Left ventricle myocardium inferior (tissue), 1 donor: ENCODE measurements at regions not wholly inside any gene's neighbourhood (a gene's known extent, or its start where the extent isn't known, plus 50 kb on each side); places are given as distances from the start of the nearest gene placed in this dataset.

ENCODE experiments used
- DNase-seq: peaks from one replicate; pipeline ENCODE4 v3.0.0-alpha.2; 2020
- H3K27ac ChIP-seq: fragments of 200-600 bp; replicated peaks from 2 replicates; pipeline ENCODE4 v1.8.0; 2021
- H3K27me3 ChIP-seq: fragments of 200-600 bp; 2 replicates; pipeline ENCODE4 v1.8.0; 2021; ENCODE audit warnings: low read depth
- H3K36me3 ChIP-seq: fragments of 200-600 bp; 2 replicates; pipeline ENCODE4 v1.8.0; 2021
- H3K4me1 ChIP-seq: fragments of 200-600 bp; 2 replicates; pipeline ENCODE4 v1.8.0; 2021
- H3K4me3 ChIP-seq: fragments of 200-600 bp; 2 replicates; pipeline ENCODE4 v1.8.0; 2021; ENCODE audit warnings: mild to moderate bottlenecking, moderate library complexity
- H3K9me3 ChIP-seq: fragments of 200-600 bp; replicated peaks from 2 replicates; pipeline ENCODE4 v1.8.0; 2021
- CTCF ChIP-seq: fragments of 200-600 bp; IDR thresholded peaks from 2 replicates; pipeline ENCODE4 v1.8.0; 2021; ENCODE audit warnings: antibody characterized with exemption, mild to moderate bottlenecking, borderline replicate concordance
- intact Hi-C: fragments of 100-400 bp; cut with micrococcal nuclease; formaldehyde crosslinking; loops from one replicate; pipeline ENCODE4 v1.11.0; 2022
- donor health status: DM: no; HTN: yes; CAD: no; lungs with severe emphysema.

DNA sequence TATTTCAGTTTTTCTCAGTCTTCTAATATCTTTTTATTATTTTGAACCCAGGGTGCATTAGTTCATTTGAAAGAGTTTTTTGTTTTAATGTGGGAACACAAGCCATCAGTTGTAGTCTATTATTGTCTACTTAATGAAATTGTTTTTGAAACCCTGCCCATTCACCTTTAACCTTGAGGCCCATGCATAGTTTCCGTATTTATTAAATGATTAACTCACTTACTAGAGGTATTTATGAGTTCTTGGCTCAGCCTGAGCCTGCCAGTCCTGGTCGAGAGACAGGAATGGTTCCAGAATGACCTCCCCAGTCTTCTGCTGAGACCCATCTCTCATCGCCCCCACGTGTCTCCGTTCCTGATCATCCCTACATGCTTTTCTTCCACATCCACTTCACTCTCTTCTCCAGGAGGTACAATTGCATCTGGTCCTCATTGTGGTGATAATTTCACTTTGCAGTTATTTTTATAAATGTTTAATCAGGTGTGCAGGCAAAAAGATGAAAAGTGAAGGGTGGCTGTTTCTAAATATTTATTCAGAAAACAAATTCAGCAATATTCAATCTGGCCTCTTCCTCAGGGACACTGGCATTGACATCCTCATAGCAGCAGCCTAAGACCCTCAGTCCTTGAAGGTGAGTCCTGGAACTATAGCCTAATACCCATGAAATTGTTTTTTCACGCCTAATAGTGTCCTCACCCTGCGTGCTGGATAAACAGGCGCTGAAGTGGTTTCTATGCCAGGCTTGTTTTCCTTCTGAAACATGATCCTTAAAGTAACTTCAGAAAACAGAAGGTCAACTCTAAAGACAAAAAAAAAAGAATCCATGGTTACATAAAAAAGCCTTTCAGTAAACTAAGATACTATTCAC, 112.8 kb downstream of the KDR start:
- Histone ChIP-seq H3K9me3 (no peaks in the 10 kb centered on the region), H3K27ac (no peak overlapping the region), H3K4me1 (peaks cover 6% of the 10 kb centered on the region), H3K36me3 (no peaks in the 10 kb centered on the region), H3K27me3 (no peaks in the 10 kb centered on the region), H3K4me3 (no peak overlapping the region)
- DNase-seq = no peak
- intact Hi-C loops = no loop called here
- TF ChIP-seq CTCF = no peak

GRCh38 chr4:55011761-55012160, 113.6 kb downstream of the KDR start:
- H3K36me3 ChIP-seq = no peaks in the 10 kb centered on the region
- H3K4me3 ChIP-seq = no peak overlapping the region
- intact Hi-C loops = no loop called here
- TF ChIP-seq CTCF = no peak
- no peak for DNase-seq
- peaks cover 7% of the 10 kb centered on the region for H3K4me1 ChIP-seq
- H3K27me3 ChIP-seq = no peaks in the 10 kb centered on the region
- no peak overlapping the region for H3K27ac ChIP-seq
- no peaks in the 10 kb centered on the region for H3K9me3 ChIP-seq

GRCh38 chr4:55010550-55010949, 114.8 kb downstream of the KDR start:
- no peak overlapping the region for H3K4me3 ChIP-seq
- DNase-seq = no peak
- intact Hi-C loops = no loop called here

DNA sequence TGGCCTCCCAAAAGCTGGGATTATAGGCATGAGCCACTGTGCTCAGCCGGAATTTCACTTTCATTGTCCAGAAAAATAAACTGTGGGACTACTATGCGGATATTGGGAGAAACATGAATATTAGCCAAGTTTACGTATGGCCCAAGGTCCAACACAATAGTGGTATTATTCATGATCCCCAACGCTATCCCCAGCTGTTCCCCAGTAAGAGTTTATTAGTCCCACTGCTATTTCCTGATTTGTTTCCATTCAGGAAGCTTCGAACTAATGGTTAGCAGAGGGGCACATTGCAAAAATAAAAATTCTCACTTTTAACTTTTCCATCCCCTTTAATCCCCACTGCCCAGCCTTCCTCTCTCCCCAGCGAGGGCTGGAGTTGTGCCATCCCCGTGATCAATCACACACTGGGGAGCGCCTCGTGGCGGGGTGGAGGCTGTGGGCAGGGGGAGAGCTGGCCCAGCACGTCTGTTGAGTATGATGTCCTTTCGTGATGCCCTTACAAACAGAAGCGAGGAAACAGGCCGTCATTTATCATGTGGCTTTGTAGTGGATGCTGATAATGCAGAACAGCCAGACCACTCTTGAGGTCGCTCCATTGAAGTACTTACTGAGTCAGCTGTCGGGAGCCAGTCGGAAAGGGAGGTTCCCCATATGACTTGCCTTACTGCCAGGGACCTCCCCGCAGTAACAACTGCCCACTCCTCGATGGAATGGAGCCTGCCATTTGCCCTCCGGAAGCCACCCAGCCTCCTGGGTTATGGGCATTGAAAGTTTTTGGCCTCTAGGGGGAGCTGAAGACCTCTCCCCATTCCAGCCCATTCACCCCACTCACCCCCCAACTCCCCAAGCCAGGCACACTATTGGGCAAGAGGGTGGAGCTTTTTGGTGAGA, 117.0 kb downstream of the KDR start:
- Histone ChIP-seq H3K4me3 (no peak overlapping the region), H3K27me3 (no peaks in the 10 kb centered on the region), H3K36me3 (no peaks in the 10 kb centered on the region), H3K4me1 (peaks cover 26% of the 10 kb centered on the region), H3K27ac (no peak overlapping the region), H3K9me3 (no peaks in the 10 kb centered on the region)
- peak; percentile 51 for TF ChIP-seq CTCF
- DNase-seq = no peak
- intact Hi-C loops = no loop called here

More at GRCh38 chr4:55010550-55010949, 114.8 kb downstream of the KDR start:
- Histone ChIP-seq H3K27me3 (no peaks in the 10 kb centered on the region), H3K9me3 (no peaks in the 10 kb centered on the region), H3K36me3 (no peaks in the 10 kb centered on the region), H3K4me1 (peaks cover 9% of the 10 kb centered on the region), H3K27ac (no peak overlapping the region)
- no peak for TF ChIP-seq CTCF

- Histone ChIP-seq H3K36me3 (no peaks in the 10 kb centered on the region), H3K27ac (no peak overlapping the region), H3K4me3 (no peak overlapping the region), H3K27me3 (no peaks in the 10 kb centered on the region), H3K9me3 (no peaks in the 10 kb centered on the region), H3K4me1 (peaks cover 26% of the 10 kb centered on the region)
- no peak for DNase-seq
- TF ChIP-seq CTCF = no peak
- intact Hi-C loops = no loop called here
Observed at GRCh38 chr4:55005910-55006309, 119.5 kb downstream of the KDR start.
